ENCODE measurements at regions not wholly inside any gene's neighbourhood (a gene's known extent, or its start where the extent isn't known, plus 50 kb on each side); places are given as distances from the start of the nearest gene placed in this dataset.

GRCh38 chr2:8405334-8405733 is 276.5 kb upstream of the ID2 start:
- DNase-seq: no peak

GRCh38 chr2:8406271-8406670 is 275.6 kb upstream of the ID2 start:
- no peak for DNase-seq

- DNase-seq: no peak
Observed at GRCh38 chr2:8407332-8407731, 274.5 kb upstream of the ID2 start.

GRCh38 chr2:8408560-8409460 is 273.0 kb upstream of the ID2 start:
- DNase-seq: no peak

- no peak for DNase-seq
Observed at GRCh38 chr2:8409461-8410260, 272.2 kb upstream of the ID2 start.

- DNase-seq: no peak
Observed at GRCh38 chr2:8412082-8412481, 269.8 kb upstream of the ID2 start.

GRCh38 chr2:8412586-8412985 is 269.3 kb upstream of the ID2 start:
- DNase-seq: no peak

- peak; percentile 58 for DNase-seq
Observed at GRCh38 chr2:8413589-8414135, 268.2 kb upstream of the ID2 start.

- no peak for DNase-seq
Observed at GRCh38 chr2:8414946-8415879, 266.6 kb upstream of the ID2 start.

GRCh38 chr2:8416001-8416571 is 265.8 kb upstream of the ID2 start:
- DNase-seq: no peak

- DNase-seq: no peak
Observed at GRCh38 chr2:8416849-8417832, 264.7 kb upstream of the ID2 start.

- DNase-seq: no peak
Observed at GRCh38 chr2:8418721-8419120, 263.1 kb upstream of the ID2 start.

GRCh38 chr2:8421658-8422449 is 260.0 kb upstream of the ID2 start:
- DNase-seq: peak; percentile 62

GRCh38 chr2:8422450-8422800 is 259.4 kb upstream of the ID2 start:
- no peak for DNase-seq

- DNase-seq: no peak
Observed at GRCh38 chr2:8424997-8425900, 256.6 kb upstream of the ID2 start.

GRCh38 chr2:8426550-8426949 is 255.3 kb upstream of the ID2 start:
- no peak for DNase-seq

- peak; percentile 18 for DNase-seq
Observed at GRCh38 chr2:8427211-8427610, 254.6 kb upstream of the ID2 start.

- no peak for DNase-seq
Observed at GRCh38 chr2:8430628-8431027, 251.2 kb upstream of the ID2 start.

Measured in hematopoietic multipotent progenitor cell treated with erythropoietin and hydrocortisone succinate and interleukin-3 and kit ligand, for 6 days (in vitro differentiated cells).